ENCODE measurements at regions not wholly inside any gene's neighbourhood (a gene's known extent, or its start where the extent isn't known, plus 50 kb on each side); places are given as distances from the start of the nearest gene placed in this dataset.

GRCh38 chr13:68690567-68690966, 1417.1 kb upstream of the ATXN8OS start:
- Histone ChIP-seq H3K4ac (replicated peaks; ENCODE audit: insufficient read length, low read depth, low read length) (no peak overlapping the region), H2AFZ (ENCODE audit: low read length) (0 out of 2 replicates have a peak overlapping the region, but pooled peaks have one; percentile 37), H3K27ac (ENCODE audit: low read depth, low read length) (no peak overlapping the region), H3K79me1 (ENCODE audit: low read depth, low read length) (no peaks in the 10 kb centered on the region), H3K23ac (ENCODE audit: insufficient read length) (no peak overlapping the region), H3K14ac (ENCODE audit: insufficient read length) (no peak overlapping the region), H3K27me3 (replicated peaks in 1 of 4; ENCODE audit: control insufficient read depth in 3 of 4, extremely low read depth in 1 of 4, insufficient read depth in 3 of 4, low read length in 3 of 4) (no peaks in the 10 kb centered on the region), H2BK20ac (ENCODE audit: low read length) (no peak overlapping the region), H3K23me2 (ENCODE audit: low read depth, low read length) (no peaks in the 10 kb centered on the region), H4K5ac (ENCODE audit: insufficient read length, low read depth, low read length) (no peak overlapping the region), H3K4me3 (ENCODE audit: extremely low read depth in 1 of 4, insufficient read depth in 2 of 4, low read depth in 3 of 4, low read length in 4 of 4) (no peak overlapping the region), H3K4me2 (ENCODE audit: insufficient read depth in 1 of 2, low read depth in 2 of 2, low read length in 2 of 2) (no peak overlapping the region), H4K20me1 (replicated peaks in 1 of 2; ENCODE audit: control insufficient read depth in 1 of 2, insufficient read depth in 2 of 2, low read length in 2 of 2) (no peaks in the 10 kb centered on the region), H2BK5ac (ENCODE audit: low read depth, low read length) (no peak overlapping the region), H3K79me2 (ENCODE audit: control insufficient read depth in 1 of 2, insufficient read depth in 2 of 2, low read length in 2 of 2) (no peaks in the 10 kb centered on the region), H2BK120ac (replicated peaks; ENCODE audit: low read depth, low read length) (no peak overlapping the region), H3K56ac (replicated peaks; ENCODE audit: insufficient read length, low read depth, low read length) (no peak overlapping the region), H2AK5ac (ENCODE audit: low read depth, low read length) (no peak overlapping the region), H4K91ac (replicated peaks; ENCODE audit: insufficient read length, low read length) (no peak overlapping the region), H3K9ac (replicated peaks in 1 of 4; ENCODE audit: extremely low read depth in 1 of 4, low read depth in 3 of 4, low read length in 3 of 4) (no peak overlapping the region), H2BK12ac (ENCODE audit: low read depth, low read length) (no peak overlapping the region), H3K4me1 (replicated peaks in 1 of 4; ENCODE audit: control insufficient read depth in 3 of 4, insufficient read depth in 4 of 4, low read length in 3 of 4) (peaks cover 0 to 3% (median 0%) of the 10 kb centered on the region in 4 experiments; a peak in 1 of 7 replicates), H3K9me3 (ENCODE audit: insufficient read depth in 2 of 2, low read depth in 1 of 2, low read length in 1 of 2) (no peaks in the 10 kb centered on the region), H2BK15ac (ENCODE audit: low read length) (no peak overlapping the region), H3K36me3 (ENCODE audit: control insufficient read depth in 2 of 4, insufficient read depth in 4 of 4, low read length in 3 of 4) (no peaks in the 10 kb centered on the region), H4K8ac (ENCODE audit: extremely low read depth, insufficient read depth, low read length) (no peak overlapping the region), H3K18ac (ENCODE audit: extremely low read depth, low read length) (no peak overlapping the region)
- DNase-seq (ENCODE audit: low read depth in 1 of 2, low spot score in 2 of 2) (no peak), FAIRE-seq (no peak)
- ChIA-PET POLR2A (ENCODE audit: partially characterized antibody) (no interaction called here), CTCF (ENCODE audit: partially characterized antibody) (no interaction called here)
- 87% methylated on average over 2 of the region's 2 CpGs; no CpG with 5 or more reads in 1 of the 2 experiments for WGBS, 2 experiments (ENCODE audit: extremely low coverage in 1 of 2, insufficient coverage in 1 of 2, insufficient read length in 1 of 2, insufficient replicate concordance in 2 of 2, low coverage in 1 of 2, low lambda C conversion rate in 2 of 2, missing lambda C conversion rate in 1 of 2)
- TF ChIP-seq CTCF (IDR thresholded peaks at IDR 0.05; ENCODE audit: control extremely low read depth in 1 of 3, insufficient read depth in 1 of 3, low read depth in 1 of 3, low read length in 3 of 3): no peak
- TF ChIP-seq NANOG (IDR thresholded peaks at IDR 0.05; ENCODE audit: insufficient read depth, low read depth, low read length, poor library complexity, severe bottlenecking): no peak
- TF ChIP-seq PHF8 (conservative IDR thresholded peaks at IDR 0.05; ENCODE audit: low read depth, low read length): no peak
- no peak for TF ChIP-seq SRF (IDR thresholded peaks at IDR 0.05; ENCODE audit: low read depth, low read length)
- no peak for TF ChIP-seq HDAC6 (IDR thresholded peaks at IDR 0.05; ENCODE audit: low read depth, low read length)
- TF ChIP-seq TAF1 (IDR thresholded peaks at IDR 0.05; ENCODE audit: low read depth, low read length): no peak
- no peak for TF ChIP-seq MAX (IDR thresholded peaks at IDR 0.05)
- no peak for TF ChIP-seq CEBPB (IDR thresholded peaks at IDR 0.05; ENCODE audit: low read depth, low read length)
- no peak for TF ChIP-seq ASH2L (IDR thresholded peaks at IDR 0.05; ENCODE audit: low read length)
- no peak for TF ChIP-seq USF2 (IDR thresholded peaks at IDR 0.05; ENCODE audit: low read length)
- no peak for TF ChIP-seq GTF2F1 (IDR thresholded peaks at IDR 0.05; ENCODE audit: borderline replicate concordance, low read depth, low read length)

Measured in H1 (cell line).